IPS DF 4.7 (cell line): ENCODE measurements at regions not wholly inside any gene's neighbourhood (a gene's known extent, or its start where the extent isn't known, plus 50 kb on each side); places are given as distances from the start of the nearest gene placed in this dataset.
"Not testable (repeated sequence)": the region's sequence is repeated elsewhere in the genome, so short reads cannot be mapped to it uniquely, and the experiment has no call there.

Source experiments
- DNase-seq: peaks from one replicate; pipeline ENCODE4 v3.0.0-alpha.2; 2013; ENCODE audit warnings: low spot score; ENCODE audit errors: extremely low read depth

GRCh38 chr13:108082481-108082880, 132.9 kb downstream of the LIG4 start:
- DNase-seq: no peak

GRCh38 chr13:108077284-108077683, 138.1 kb downstream of the LIG4 start:
- no peak for DNase-seq

- not testable (repeated sequence) for DNase-seq
Observed at GRCh38 chr13:108074429-108074828, 140.9 kb downstream of the LIG4 start.

- DNase-seq: no peak
Observed at GRCh38 chr13:108070925-108071324, 144.4 kb downstream of the LIG4 start.

- DNase-seq: no peak
Observed at GRCh38 chr13:108070491-108070890, 144.8 kb downstream of the LIG4 start.

GRCh38 chr13:108069521-108070210, 145.7 kb downstream of the LIG4 start:
- DNase-seq: no peak

GRCh38 chr13:108064372-108064771, 151.0 kb downstream of the LIG4 start:
- not testable (repeated sequence) for DNase-seq

GRCh38 chr13:108060111-108060510, 155.2 kb downstream of the LIG4 start:
- no peak for DNase-seq

- no peak for DNase-seq
Observed at GRCh38 chr13:108056278-108056677, 159.1 kb downstream of the LIG4 start.

- no peak for DNase-seq
Observed at GRCh38 chr13:108049211-108049610, 166.1 kb downstream of the LIG4 start.

GRCh38 chr13:108044954-108045353, 170.4 kb downstream of the LIG4 start:
- no peak for DNase-seq

- DNase-seq: not testable (repeated sequence)
Observed at GRCh38 chr13:108042866-108043265, 172.5 kb downstream of the LIG4 start.

- DNase-seq: no peak
Observed at GRCh38 chr13:108037348-108037747, 178.0 kb downstream of the LIG4 start.

- no peak for DNase-seq
Observed at GRCh38 chr13:108036411-108036932, 178.9 kb downstream of the LIG4 start.

- DNase-seq: no peak
Observed at GRCh38 chr13:108034909-108035410, 180.4 kb downstream of the LIG4 start.

- no peak for DNase-seq
Observed at GRCh38 chr13:108033800-108034707, 181.3 kb downstream of the LIG4 start.

- DNase-seq: no peak
Observed at GRCh38 chr13:108031865-108032264, 183.5 kb downstream of the LIG4 start.

- DNase-seq: no peak
Observed at GRCh38 chr13:108030769-108031168, 184.6 kb downstream of the LIG4 start.

GRCh38 chr13:108026680-108027410, 188.5 kb downstream of the LIG4 start:
- DNase-seq: no peak

- no peak for DNase-seq
Observed at GRCh38 chr13:108020027-108020426, 195.3 kb downstream of the LIG4 start.

- no peak for DNase-seq
Observed at GRCh38 chr13:108018371-108018870, 196.9 kb downstream of the LIG4 start.
